Stimulated activated CD4-positive, alpha-beta T cell treated with anti-CD3 and anti-CD28 coated beads, Interleukin-12 subunit alpha, Interleukin-12 subunit beta, amount 100 ng/mL, for 4 hours (primary cell): ENCODE measurements at regions not wholly inside any gene's neighbourhood (a gene's known extent, or its start where the extent isn't known, plus 50 kb on each side); places are given as distances from the start of the nearest gene placed in this dataset.

Experiments
- DNase-seq: peaks from one replicate; pipeline ENCODE4 v3.0.0-alpha.2; 2020

- no peak for DNase-seq
Observed at GRCh38 chr13:103734837-103735236, 668.6 kb upstream of the SLC10A2 start.

GRCh38 chr13:103731959-103732358, 665.7 kb upstream of the SLC10A2 start:
- no peak for DNase-seq

DNA sequence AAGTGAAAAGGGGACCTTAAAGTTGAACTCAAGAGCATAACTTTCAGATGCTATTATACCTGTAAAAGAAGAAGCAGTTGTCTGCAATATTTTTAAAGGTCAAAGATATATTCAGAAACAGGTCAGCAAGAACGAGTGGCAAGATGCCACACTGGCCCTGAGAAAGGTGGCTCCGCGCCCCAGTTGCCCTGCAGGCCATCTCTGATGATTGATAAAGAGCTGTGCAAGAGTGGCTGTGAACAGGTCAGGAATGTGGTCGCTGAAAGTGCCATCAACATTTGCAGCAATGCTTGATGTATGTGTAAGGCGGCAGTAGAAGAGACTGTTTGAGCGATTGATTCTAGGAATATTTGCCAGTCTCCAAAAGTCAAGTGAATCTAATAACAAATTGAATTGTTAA, 664.2 kb upstream of the SLC10A2 start:
- no peak for DNase-seq

DNA sequence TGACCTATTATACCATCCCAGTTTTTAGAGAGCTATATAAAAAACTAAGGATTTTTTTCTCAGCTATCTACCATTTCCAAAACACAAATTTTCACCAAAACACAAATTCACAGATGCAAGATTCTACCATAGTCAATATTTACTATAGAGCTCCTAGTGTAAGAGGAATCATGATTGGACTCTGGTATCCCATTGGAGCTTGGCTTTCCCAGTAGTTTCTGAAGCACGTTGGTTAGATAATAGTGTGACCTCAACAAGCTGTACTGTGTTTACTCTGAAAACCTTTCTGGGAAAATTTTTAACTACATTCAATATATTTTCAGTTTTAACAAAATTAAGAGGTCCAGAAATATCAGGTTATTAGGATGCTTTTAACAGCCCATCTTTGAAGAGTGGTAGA, 660.6 kb upstream of the SLC10A2 start:
- DNase-seq, result no peak

DNA sequence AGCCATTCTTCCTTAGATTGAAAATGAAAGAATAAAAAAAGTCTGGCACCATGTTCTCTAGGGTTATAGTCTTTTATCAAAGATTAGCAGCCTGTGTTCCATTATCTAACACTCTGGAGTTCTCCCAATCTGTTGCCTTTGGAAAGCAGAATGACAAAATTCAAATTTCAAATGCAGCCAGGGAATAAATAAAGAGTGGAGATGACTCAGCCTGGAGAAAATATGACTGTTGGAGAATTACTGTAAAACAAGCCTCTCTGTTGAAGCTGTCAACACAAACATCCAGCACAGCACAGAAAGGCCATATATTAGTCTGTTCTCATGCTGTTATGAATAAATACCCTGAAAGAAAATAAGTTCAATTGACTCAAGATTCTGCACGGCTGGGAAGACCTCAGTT, 650.5 kb upstream of the SLC10A2 start:
- no peak for DNase-seq

DNA sequence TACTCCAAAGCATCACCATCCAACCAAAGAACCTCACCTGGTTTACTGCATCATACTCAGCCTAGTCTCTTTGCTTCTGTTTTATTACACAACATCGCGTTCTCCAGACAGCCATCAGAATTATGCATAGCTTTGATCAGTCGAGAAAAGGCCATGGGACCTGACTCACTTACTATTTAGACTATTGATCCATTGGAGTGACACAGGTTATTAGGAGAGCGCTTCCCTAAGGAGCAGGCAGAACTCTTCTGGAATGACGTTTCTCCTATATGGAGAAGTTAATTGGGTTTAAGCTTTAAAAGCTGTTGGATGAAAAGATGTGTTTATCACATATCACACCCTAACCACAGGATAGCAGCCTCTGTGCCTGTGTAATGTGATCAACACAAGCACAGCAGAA, 649.1 kb upstream of the SLC10A2 start:
- no peak for DNase-seq

DNA sequence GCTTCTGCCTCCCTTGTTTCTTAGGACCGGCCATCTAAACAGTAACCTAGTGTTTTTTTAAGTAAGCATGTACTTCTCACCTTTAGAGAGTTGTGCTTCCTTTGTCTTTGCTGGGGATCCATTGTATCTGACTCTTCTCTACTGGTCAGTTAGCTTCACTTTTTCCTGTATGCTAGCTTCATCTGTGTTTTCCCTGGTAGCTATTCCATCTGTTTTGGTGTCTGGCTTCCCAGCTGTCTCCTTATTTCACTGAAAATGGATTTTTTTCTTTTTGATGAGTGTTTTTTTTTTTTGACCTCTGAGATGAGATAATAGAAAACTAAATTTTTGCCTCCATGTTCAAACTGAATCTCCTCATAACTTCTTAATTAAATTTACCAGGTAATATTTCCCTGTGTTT, 637.0 kb upstream of the SLC10A2 start:
- DNase-seq, result no peak

GRCh38 chr13:103698000-103698399, 631.8 kb upstream of the SLC10A2 start:
- DNase-seq, result no peak

DNA sequence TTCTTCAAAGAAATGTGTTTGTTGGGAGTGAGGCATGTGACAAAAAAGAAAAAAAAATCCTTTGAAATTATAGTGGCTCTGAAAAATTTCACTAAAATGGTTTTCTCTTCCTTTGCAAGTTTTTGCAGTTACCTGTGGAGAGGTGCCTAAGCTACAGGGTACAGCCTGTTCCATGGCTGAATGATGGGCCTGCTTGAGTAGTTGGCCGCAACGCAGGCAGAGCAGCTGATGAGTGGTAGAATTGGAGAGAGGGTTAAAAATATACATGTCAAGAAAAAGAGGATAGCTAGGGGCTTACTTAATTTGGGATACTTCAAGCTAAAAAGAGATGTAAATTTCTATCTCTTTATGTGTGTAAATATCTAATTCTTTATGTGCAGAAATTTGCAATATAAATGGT, 629.1 kb upstream of the SLC10A2 start:
- no peak for DNase-seq

GRCh38 chr13:103694471-103694870, 628.3 kb upstream of the SLC10A2 start:
- DNase-seq, result no peak

DNA sequence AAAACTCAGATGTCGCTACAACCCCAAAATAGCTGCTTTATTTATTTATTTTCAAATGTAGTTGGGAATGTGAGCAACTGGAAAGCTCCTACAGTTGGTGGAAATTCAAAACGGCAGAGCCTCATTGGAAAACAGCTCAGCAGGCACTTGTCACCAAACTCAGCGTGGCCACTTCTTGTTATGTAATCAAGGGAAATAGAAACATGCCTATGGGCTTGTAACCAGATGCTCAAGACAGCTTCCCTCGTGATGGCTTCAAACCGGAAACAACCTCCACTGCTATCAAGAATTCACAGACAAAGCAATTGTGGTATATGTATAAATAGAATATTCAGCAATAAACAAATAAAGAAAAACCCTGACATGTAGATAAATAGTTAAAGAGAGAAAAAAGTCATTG, 627.8 kb upstream of the SLC10A2 start:
- no peak for DNase-seq

- no peak for DNase-seq
Observed at GRCh38 chr13:103692442-103692841, 626.2 kb upstream of the SLC10A2 start.

- DNase-seq, result no peak
Observed at GRCh38 chr13:103676329-103676728, 610.1 kb upstream of the SLC10A2 start.

DNA sequence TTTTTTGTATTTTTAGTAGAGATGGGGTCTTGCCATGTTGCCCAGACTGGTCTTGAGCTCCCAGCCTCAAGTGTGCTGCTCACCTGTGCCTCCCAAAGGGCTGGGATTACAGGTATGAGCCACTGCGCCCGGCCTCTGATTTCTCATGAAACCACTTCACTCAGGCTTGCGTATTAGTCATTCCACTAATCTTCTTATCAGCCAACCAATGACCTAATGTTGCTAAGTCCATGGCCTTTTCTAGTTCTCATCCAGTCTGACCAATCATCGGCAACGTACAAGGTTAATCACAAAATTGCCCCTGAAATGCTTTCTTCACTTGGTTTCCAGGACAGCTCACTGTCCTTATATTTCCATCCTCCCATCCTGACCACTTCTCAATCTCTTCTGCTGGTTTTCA, 605.3 kb upstream of the SLC10A2 start:
- no peak for DNase-seq

- no peak for DNase-seq
Observed at GRCh38 chr13:103663996-103664395, 597.8 kb upstream of the SLC10A2 start.

GRCh38 chr13:103656311-103656710, 590.1 kb upstream of the SLC10A2 start:
- no peak for DNase-seq

DNA sequence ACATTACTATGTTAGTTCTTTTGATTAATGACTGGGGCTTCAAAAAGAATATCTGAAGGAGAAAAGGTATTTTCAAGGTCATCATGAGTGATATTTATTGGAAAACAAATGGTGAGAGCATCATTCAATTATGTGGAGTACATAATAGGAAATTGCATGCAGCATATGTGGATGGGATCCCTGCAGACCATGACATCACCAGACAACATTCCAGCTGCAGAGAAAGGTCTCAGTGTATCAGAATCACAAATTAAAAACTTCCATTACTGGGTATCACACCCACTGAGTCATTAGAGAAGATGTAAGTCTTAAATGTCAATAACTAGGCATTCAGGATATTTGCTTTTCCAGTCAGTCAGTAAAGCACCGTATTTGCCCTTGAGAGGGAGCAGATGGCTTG, 574.4 kb upstream of the SLC10A2 start:
- no peak for DNase-seq

DNA sequence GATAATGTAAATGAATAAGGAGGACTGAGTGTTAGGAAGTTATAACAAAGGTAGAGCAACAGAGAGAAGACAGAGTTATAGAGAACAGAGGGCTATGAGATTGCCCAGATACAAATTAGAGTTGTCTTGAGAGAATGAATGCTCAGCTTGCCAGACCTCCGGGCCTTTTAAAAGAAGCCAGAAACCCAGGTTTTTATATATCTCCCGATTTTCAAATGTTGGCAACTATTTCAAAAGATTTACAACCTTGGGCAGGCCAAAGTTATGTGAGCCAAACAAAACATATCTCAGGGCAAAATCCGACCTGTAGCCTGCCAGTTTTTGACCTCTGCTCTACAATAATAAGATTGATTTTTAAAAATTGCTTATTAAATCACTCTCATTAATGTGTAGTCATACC, 573.1 kb upstream of the SLC10A2 start:
- DNase-seq, result no peak

DNA sequence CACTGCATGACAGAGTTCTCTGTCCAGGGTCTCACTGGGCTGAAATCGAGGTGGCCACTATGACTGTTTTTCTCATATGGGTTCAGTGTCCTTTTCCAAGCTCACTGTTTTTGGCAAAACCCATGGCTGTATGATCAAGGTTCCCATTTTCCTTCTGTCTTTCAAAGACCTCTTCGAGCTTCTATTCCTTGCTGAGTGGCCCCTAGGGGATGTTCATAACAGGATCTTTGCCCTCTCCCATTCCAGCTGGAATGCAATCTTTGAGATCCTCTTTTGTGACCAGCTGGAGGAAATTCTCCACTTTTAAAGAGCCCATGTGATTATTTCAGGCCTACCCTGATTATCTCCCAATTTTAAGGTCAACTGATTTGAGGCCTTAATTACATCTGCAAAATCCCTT, 572.5 kb upstream of the SLC10A2 start:
- DNase-seq, result no peak

- no peak for DNase-seq
Observed at GRCh38 chr13:103634066-103634465, 567.8 kb upstream of the SLC10A2 start.

DNA sequence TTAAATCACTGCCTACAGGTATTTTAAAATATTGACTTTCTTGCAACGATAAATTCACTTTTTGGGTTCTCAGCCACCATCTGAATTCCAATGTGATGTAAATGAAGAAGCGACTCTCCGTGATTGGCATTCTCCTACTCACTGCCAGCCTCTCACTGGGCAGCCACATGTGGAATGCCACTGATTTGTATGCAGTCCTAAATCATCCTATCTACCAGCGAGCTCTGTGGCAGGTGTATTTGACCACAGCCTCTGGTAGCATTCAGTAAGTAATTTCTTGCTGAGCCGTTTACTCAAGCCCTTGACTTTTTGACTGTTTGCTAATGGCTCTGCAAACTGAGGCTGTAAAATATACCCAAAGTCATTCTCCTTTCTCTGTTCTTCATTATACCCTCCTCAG, 559.0 kb upstream of the SLC10A2 start:
- DNase-seq, result no peak

DNA sequence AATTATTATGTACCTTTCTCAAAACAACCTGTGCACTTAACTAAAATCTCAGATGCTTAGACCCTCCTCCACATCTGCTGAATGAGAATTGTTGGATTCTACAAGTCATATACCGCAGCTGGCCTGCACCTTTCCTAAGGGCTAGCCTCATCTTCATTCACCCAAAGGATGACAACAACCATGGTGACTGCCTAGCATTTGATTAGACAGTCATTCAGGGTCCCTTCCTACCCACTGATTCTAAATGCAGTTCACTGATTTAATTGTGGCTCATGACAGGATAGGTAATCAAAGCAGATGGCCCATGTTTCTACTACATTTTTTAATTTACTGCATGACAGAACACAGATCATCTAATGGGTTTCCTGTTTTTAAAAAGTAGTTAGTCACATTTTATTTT, 551.9 kb upstream of the SLC10A2 start:
- no peak for DNase-seq

DNA sequence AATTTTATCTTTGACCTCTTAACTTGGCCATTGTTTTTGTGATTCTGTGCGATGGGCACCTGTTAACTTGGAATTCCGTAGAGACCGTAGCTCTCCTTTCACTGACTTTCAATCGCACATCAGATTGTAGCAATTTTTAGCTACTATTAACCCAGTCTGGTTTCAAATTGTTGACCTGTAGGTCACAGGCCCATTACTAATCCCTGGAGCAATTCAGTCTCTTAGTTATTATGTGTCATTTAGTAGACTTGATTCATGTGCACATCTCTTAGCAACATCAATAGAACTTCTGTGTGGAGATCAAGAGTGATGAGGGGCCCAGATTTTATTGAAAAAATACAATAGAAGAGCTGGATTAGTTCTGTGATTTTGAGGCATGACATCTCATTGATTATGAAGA, 549.6 kb upstream of the SLC10A2 start:
- DNase-seq, result no peak

- DNase-seq, result no peak
Observed at GRCh38 chr13:103614761-103615160, 548.5 kb upstream of the SLC10A2 start.

DNA sequence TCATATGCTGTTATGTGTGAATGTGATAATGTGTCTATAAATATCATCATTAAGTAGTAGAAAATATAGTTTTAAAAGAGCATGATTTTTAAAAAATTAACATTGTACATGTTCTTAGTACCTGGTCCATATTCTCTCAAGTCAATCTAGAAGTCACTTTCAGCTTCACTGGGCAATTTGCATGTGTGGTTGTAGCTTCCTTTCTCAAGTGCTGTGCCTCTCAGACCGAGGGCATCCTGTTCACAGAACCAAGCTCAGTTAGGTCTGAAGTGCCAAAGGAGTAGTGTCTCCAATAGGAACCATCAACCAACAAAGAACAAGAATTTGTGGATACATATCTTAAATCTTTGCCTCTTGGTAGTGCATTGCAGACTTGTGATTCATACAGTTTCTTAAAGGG, 541.8 kb upstream of the SLC10A2 start:
- no peak for DNase-seq
